Lung (tissue), 11 donors: ENCODE measurements at regions not wholly inside any gene's neighbourhood (a gene's known extent, or its start where the extent isn't known, plus 50 kb on each side); places are given as distances from the start of the nearest gene placed in this dataset.

Experiments used
- ATAC-seq: fragments of 200-7000 bp; cut with Tn5 transposase; one replicate; pipeline ENCODE4 v1.9.1; 2020; ENCODE audit warnings: moderate number of reproducible peaks; ENCODE audit not compliant: insufficient read depth, low FRiP score
- DNase-seq, 3 donors: peaks; one replicate each; pipeline ENCODE4 v3.0.0-alpha.2; 2013 to 2017
- H3K27ac ChIP-seq, 2 donors: one replicate each; pipeline ENCODE4 v1.5.1; 2013; ENCODE audit warnings: mild to moderate bottlenecking in 2 of 2, moderate library complexity in 2 of 2, control low read depth in 1 of 2, inconsistent platforms in 1 of 2, low read depth in 1 of 2, low read length in 1 of 2
- H3K27me3 ChIP-seq, 3 donors: one replicate each; pipeline ENCODE4 v1.5.1; 2013; ENCODE audit warnings: low read length in 2 of 3; ENCODE audit not compliant: control insufficient read depth in 3 of 3, insufficient read depth in 3 of 3
- H3K36me3 ChIP-seq, 4 donors: one replicate each; pipeline ENCODE4 v1.5.1; 2013; ENCODE audit warnings: low read length in 4 of 4, mild to moderate bottlenecking in 1 of 4, moderate library complexity in 1 of 4; ENCODE audit not compliant: control insufficient read depth in 4 of 4, insufficient read depth in 4 of 4
- H3K4me1 ChIP-seq, 5 donors: one replicate each; pipeline ENCODE4 v1.5.1; 2013; ENCODE audit warnings: low read length in 5 of 5, mild to moderate bottlenecking in 2 of 5, moderate library complexity in 1 of 5; ENCODE audit not compliant: control insufficient read depth in 5 of 5, insufficient read depth in 5 of 5
- H3K4me3 ChIP-seq: one replicate; pipeline ENCODE4 v1.5.1; 2013; ENCODE audit warnings: mild to moderate bottlenecking, control low read depth, moderate library complexity
- H3K9ac ChIP-seq, 2 donors: one replicate each; pipeline ENCODE4 v1.5.1; 2013; ENCODE audit warnings: low read length in 2 of 2, control low read depth in 1 of 2; ENCODE audit not compliant: insufficient read depth in 1 of 2
- H3K9me3 ChIP-seq, 4 donors: one replicate each; pipeline ENCODE4 v1.5.1; 2013; ENCODE audit warnings: low read length in 3 of 4, mild to moderate bottlenecking in 1 of 4, moderate library complexity in 1 of 4; ENCODE audit not compliant: control insufficient read depth in 4 of 4, insufficient read depth in 3 of 4
- WGBS, 2 donors: extraction: QIAGEN DNeasy Blood & Tissue Kit; methylation state at CpG; one replicate each; pipeline ENCODE4 v1.1.7; 2013; 5-methylcytosine and 5-hydroxymethylcytosine counted together
- TF ChIP-seq, protein P1 (sequence below): IDR thresholded peaks from 2 replicates; pipeline ENCODE4 v1.5.1; 2012; ENCODE audit warnings: mild to moderate bottlenecking; ENCODE audit errors: control extremely low read depth, extremely low read depth
- donor health status: control.
- donor health status: control.
- donor health status: Bipolar disorder and iron deficiency.
- donor health status: healthy.
- donor health status: DM: yes; HTN: yes; CAD: no.

DNA sequence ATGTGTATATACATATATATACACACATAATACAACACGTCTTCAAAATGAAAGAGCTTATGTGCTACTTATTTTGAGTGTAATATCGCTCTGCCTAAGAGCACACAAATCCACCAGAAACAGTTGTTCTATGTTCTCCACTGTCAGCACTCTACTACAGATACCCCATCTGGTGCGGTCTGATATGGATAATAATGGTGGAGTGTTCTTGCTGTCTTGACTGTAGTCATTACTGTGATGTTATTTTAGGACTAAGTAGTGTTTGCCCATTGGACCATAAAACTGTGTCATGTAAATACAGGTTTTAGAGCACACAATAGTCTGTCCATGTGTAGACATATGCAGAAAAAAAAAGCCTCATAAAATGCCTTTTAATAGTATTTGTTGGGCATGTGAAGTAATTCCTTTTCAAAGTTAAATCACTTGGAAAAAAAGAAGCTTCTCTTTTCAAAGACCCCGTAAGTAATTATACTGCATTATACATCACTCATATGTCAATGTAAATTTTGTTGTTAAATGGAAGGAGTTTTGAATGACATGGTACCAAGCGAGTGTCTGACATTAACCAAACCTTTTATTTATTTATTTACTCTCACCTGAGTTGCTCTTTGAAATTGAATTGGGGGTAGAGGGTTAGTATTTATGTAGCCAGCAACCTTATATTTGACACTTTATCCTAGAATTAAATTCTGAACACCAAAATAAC is 1249.2 kb upstream of the ZEB2 start:
- no peak overlapping the region for H3K4me3 ChIP-seq
- ATAC-seq = no peak
- no peak overlapping the region for H3K27ac ChIP-seq
- no peaks in the 10 kb centered on the region for H3K36me3 ChIP-seq
- no peaks in the 10 kb centered on the region for H3K9me3 ChIP-seq
- peak; percentile 37 to 93 (median 89) for DNase-seq
- H3K27me3 ChIP-seq = no peaks in the 10 kb centered on the region
- H3K9ac ChIP-seq = no peak overlapping the region
- 88 to 91% methylated on average over 5 of the region's 5 CpGs for whole genome bisulfite sequencing, 2 donors
- peaks cover 0 to 28% (median 5%) of the 10 kb centered on the region in 5 donors for H3K4me1 ChIP-seq
- TF ChIP-seq, protein P1, sequence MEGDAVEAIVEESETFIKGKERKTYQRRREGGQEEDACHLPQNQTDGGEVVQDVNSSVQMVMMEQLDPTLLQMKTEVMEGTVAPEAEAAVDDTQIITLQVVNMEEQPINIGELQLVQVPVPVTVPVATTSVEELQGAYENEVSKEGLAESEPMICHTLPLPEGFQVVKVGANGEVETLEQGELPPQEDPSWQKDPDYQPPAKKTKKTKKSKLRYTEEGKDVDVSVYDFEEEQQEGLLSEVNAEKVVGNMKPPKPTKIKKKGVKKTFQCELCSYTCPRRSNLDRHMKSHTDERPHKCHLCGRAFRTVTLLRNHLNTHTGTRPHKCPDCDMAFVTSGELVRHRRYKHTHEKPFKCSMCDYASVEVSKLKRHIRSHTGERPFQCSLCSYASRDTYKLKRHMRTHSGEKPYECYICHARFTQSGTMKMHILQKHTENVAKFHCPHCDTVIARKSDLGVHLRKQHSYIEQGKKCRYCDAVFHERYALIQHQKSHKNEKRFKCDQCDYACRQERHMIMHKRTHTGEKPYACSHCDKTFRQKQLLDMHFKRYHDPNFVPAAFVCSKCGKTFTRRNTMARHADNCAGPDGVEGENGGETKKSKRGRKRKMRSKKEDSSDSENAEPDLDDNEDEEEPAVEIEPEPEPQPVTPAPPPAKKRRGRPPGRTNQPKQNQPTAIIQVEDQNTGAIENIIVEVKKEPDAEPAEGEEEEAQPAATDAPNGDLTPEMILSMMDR = no peak

DNA sequence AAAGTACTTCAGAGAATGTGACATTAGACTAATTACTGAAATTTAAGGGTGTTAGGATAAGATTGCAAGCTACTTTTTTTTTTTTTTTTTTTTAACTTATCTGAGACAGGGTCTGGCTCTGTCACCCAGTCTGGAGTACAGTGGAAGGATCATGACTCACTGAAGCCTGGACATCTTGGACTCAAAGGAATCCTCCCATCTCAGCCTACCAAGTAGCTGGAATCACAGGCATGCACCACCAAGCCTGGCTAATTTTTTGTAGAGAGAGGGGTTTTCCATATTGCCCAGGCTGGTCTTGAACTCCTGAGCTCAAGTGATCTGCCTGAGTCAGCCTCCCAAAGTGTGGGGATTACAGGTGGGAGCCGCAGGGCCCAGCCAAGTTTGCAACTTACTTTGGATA is 1246.0 kb upstream of the ZEB2 start:
- H3K27ac ChIP-seq = no peak overlapping the region
- ATAC-seq (no peak), DNase-seq (no peak)
- TF ChIP-seq, protein P1 = no peak
- WGBS, 2 donors = 88 to 100% methylated on average over 1 of the region's 1 CpG
- H3K9ac ChIP-seq = no peak overlapping the region
- H3K9me3 ChIP-seq = no peaks in the 10 kb centered on the region
- H3K27me3 ChIP-seq = no peaks in the 10 kb centered on the region
- peaks cover 0 to 34% (median 6%) of the 10 kb centered on the region in 5 donors for H3K4me1 ChIP-seq
- H3K36me3 ChIP-seq = no peaks in the 10 kb centered on the region
- no peak overlapping the region for H3K4me3 ChIP-seq

DNA sequence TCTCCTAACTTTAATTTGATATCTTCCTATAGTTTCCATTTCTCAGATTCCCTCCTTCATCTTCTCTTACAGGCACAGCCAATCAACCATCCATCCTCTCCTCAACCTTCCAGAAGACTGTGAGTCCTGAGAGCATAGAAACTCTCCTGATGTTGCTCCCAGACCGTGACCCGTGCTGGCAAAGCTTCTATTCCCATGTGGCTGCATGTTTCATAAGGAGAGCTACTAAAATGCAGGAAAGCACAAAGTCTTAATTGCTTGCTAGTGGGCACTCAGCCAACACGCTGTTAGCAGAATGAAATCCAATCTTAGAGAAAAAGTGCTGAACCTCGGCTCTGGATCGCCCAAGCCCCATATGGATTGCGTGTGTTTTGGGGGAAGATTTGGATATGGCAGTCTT is 1244.7 kb upstream of the ZEB2 start:
- WGBS, 2 donors = 57 to 83% methylated on average over 6 of the region's 6 CpGs
- TF ChIP-seq, protein P1 = no peak
- DNase-seq = peak; percentile 78 to 93 (median 87)
- H3K9me3 ChIP-seq = no peaks in the 10 kb centered on the region
- no peak overlapping the region for H3K27ac ChIP-seq
- no peak overlapping the region for H3K9ac ChIP-seq
- no peak for ATAC-seq
- H3K4me1 ChIP-seq = peaks cover 0 to 45% (median 10%) of the 10 kb centered on the region in 5 donors
- no peaks in the 10 kb centered on the region for H3K36me3 ChIP-seq
- H3K4me3 ChIP-seq = no peak overlapping the region
- no peaks in the 10 kb centered on the region for H3K27me3 ChIP-seq
